NCI-H1048 (cell line): ENCODE measurements at regions not wholly inside any gene's neighbourhood (a gene's known extent, or its start where the extent isn't known, plus 50 kb on each side); places are given as distances from the start of the nearest gene placed in this dataset.

Experiments used
- DNase-seq: peaks from one replicate; lab custom pipeline; 2025; lab: John Stamatoyannopoulos, UW

- no peak for DNase-seq
Measured at GRCh38 chr15:93239591-93239990, 150.6 kb upstream of the RGMA start.

- no peak for DNase-seq
Measured at GRCh38 chr15:93238641-93239040, 149.6 kb upstream of the RGMA start.

- DNase-seq = no peak
Measured at GRCh38 chr15:93235926-93236780, 147.1 kb upstream of the RGMA start.

- no peak for DNase-seq
Measured at GRCh38 chr15:93235269-93235668, 146.3 kb upstream of the RGMA start.

- no peak for DNase-seq
Measured at GRCh38 chr15:93233710-93234109, 144.7 kb upstream of the RGMA start.

- DNase-seq = no peak
Measured at GRCh38 chr15:93232845-93233244, 143.8 kb upstream of the RGMA start.

- DNase-seq = no peak
Measured at GRCh38 chr15:93231994-93232393, 143.0 kb upstream of the RGMA start.

GRCh38 chr15:93231261-93231925 lies 142.4 kb upstream of the RGMA start:
- DNase-seq = no peak

- DNase-seq = no peak
Measured at GRCh38 chr15:93228546-93228945, 139.5 kb upstream of the RGMA start.

- no peak for DNase-seq
Measured at GRCh38 chr15:93223803-93224202, 134.8 kb upstream of the RGMA start.

- DNase-seq = no peak
Measured at GRCh38 chr15:93221759-93222158, 132.7 kb upstream of the RGMA start.

GRCh38 chr15:93219859-93220420 lies 130.9 kb upstream of the RGMA start:
- DNase-seq = no peak

- DNase-seq = no peak
Measured at GRCh38 chr15:93217343-93217742, 128.3 kb upstream of the RGMA start.

GRCh38 chr15:93214106-93214505 lies 125.1 kb upstream of the RGMA start:
- DNase-seq = no peak

- no peak for DNase-seq
Measured at GRCh38 chr15:93213281-93213680, 124.3 kb upstream of the RGMA start.

- DNase-seq = no peak
Measured at GRCh38 chr15:93212578-93212977, 123.6 kb upstream of the RGMA start.

GRCh38 chr15:93210995-93211394 lies 122.0 kb upstream of the RGMA start:
- no peak for DNase-seq

- DNase-seq = no peak
Measured at GRCh38 chr15:93209690-93210445, 120.9 kb upstream of the RGMA start.

GRCh38 chr15:93206893-93207292 lies 117.9 kb upstream of the RGMA start:
- no peak for DNase-seq

- no peak for DNase-seq
Measured at GRCh38 chr15:93205413-93205812, 116.4 kb upstream of the RGMA start.

GRCh38 chr15:93203036-93203435 lies 114.0 kb upstream of the RGMA start:
- DNase-seq = no peak

GRCh38 chr15:93202405-93202804 lies 113.4 kb upstream of the RGMA start:
- no peak for DNase-seq
